ENCODE measurements at regions not wholly inside any gene's neighbourhood (a gene's known extent, or its start where the extent isn't known, plus 50 kb on each side); places are given as distances from the start of the nearest gene placed in this dataset.

- no peak for TF ChIP-seq POLR2A (IDR thresholded peaks at IDR 0.05)
- TF ChIP-seq, protein P1, sequence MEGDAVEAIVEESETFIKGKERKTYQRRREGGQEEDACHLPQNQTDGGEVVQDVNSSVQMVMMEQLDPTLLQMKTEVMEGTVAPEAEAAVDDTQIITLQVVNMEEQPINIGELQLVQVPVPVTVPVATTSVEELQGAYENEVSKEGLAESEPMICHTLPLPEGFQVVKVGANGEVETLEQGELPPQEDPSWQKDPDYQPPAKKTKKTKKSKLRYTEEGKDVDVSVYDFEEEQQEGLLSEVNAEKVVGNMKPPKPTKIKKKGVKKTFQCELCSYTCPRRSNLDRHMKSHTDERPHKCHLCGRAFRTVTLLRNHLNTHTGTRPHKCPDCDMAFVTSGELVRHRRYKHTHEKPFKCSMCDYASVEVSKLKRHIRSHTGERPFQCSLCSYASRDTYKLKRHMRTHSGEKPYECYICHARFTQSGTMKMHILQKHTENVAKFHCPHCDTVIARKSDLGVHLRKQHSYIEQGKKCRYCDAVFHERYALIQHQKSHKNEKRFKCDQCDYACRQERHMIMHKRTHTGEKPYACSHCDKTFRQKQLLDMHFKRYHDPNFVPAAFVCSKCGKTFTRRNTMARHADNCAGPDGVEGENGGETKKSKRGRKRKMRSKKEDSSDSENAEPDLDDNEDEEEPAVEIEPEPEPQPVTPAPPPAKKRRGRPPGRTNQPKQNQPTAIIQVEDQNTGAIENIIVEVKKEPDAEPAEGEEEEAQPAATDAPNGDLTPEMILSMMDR (IDR thresholded peaks at IDR 0.05) = no peak
These were observed 155.6 kb upstream of the SFSWAP start for GRCh38 chr12:131555197-131555846.
